ENCODE measurements at regions not wholly inside any gene's neighbourhood (a gene's known extent, or its start where the extent isn't known, plus 50 kb on each side); places are given as distances from the start of the nearest gene placed in this dataset.

- TF ChIP-seq CTCF (conservative IDR thresholded peaks at IDR 0.05 in 1 of 2, IDR thresholded peaks at IDR 0.05 in 1 of 2; ENCODE audit: low read depth in 1 of 2, low read length in 2 of 2) (no peak), EZH2 (IDR thresholded peaks at IDR 0.05; ENCODE audit: low read length, missing control alignments) (no peak)
These were observed 74.8 kb upstream of the COL5A2 start for GRCh38 chr2:189254268-189254883.

All from fibroblast of lung (primary cell).